Endometrium (tissue), 2 donors: ENCODE measurements at regions not wholly inside any gene's neighbourhood (a gene's known extent, or its start where the extent isn't known, plus 50 kb on each side); places are given as distances from the start of the nearest gene placed in this dataset.
"Not testable (repeated sequence)": the region's sequence is repeated elsewhere in the genome, so short reads cannot be mapped to it uniquely, and the experiment has no call there.

ENCODE experiments used
- FAIRE-seq: peaks from 2 replicates; lab custom pipeline; 2012; peaks lifted over from hg19 to GRCh38; lab: Jason Lieb, UNC
- donor health status: control.
- donor health status: control.

- FAIRE-seq = no peak
These were observed 323.7 kb upstream of the FAM78B start for GRCh38 chr1:166490437-166490991.

DNA sequence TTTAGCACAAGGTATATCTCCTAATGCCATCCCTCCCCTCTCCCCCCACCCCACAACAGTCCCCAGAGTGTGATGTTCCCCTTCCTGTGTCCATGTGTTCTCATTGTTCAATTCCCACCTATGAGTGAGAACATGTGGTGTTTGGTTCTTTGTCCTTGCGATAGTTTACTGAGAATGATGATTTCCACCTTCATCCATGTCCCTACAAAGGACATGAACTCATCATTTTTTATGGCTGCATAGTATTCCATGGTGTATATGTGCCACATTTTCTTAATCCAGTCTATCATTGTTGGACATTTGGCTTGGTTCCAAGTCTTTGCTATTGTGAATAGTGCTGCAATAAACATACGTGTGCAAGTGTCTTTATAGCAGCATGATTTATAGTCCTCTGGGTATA lies 327.0 kb upstream of the FAM78B start:
- not testable (repeated sequence) for FAIRE-seq

DNA sequence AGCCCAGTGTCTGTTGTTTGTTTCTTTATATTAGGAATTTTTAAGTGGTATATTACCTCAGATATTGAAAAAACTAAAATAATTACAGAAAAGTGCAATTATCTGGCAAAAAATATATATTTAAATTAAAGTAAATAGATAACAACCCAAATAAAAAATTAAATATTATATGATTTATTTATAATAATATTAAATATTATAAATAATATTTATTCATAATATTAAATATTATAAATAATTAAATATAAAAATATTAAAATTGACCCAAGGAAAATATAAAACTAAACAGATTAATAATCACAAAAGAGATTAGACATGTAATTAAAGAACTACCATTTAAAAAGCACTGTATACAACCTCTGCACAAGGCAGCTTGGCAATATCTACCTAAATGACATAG lies 331.9 kb upstream of the POGK start:
- no peak for FAIRE-seq

DNA sequence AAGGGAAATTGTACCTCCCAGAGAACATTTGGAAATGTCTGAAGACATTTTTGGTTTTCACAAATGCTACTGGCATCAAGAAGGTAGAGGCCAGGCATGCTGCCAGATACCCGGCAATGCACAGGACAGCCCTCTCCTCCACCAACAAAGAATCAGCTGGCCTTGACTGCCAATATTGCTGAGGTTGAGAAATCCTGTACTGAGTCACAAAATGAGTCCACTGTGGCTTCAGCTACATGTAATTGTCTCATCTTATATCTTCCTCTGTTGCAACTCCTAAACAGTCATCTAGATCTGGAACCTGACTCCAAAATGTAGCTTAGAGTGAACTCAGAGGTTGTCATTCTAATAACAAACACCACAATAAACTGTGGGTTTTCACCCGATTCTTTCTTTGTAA lies 327.5 kb upstream of the POGK start:
- no peak for FAIRE-seq

DNA sequence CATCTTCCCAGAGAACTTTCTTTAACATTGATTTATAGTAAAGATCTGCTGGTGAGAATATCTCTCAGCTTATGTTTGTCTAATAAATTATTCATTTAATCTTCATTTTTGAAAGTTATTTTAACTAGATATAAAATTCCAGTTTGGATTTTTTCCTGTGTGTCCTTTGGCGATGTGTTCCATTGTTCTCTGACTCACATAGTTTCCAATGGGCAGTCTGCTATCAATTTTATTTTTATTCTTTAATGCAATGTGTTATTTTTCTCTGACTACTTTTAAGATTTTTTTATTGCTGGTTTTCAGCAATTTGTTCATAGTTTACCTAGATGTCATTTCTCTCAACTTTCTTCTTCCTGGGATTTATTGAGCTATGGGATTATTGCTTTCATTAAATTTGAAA lies 325.2 kb upstream of the POGK start:
- FAIRE-seq = no peak

DNA sequence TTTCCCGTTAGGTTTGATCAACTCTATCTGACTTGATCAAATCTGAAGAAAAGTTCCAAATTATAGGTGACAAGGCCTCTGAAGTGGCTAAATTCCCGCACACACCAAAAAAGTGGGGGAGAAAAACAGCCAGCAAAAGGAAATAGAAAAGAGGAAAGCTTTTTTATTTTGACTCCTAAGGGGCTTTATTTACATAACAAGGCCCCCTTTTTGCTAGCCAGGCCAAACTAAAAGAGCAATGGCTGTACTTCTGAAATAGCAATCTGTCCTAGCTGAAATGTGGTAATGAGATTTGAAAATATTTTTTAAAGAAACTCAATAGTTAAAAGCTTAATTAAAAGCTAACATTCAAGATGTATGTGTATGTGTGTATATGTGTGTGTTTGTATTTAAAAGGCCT lies 311.5 kb upstream of the POGK start:
- FAIRE-seq = no peak

DNA sequence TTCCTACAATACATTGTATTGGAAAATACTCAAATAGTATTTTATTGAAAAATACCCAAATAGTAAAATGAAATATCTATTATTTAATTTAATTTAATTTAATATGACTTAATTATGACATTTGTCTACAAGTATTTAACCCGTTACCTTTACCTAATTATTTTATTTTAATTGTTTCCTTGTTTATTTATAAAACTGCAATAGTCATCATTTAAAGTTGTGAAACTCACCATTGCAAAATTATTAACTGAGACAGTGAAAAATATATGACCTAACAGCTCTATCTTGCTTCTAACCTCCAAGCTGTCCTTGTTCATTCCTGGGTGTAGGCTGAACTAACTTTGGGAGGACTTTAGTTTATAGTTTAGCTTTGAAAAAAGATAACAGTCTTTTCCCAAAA lies 300.6 kb upstream of the POGK start:
- FAIRE-seq = peak; percentile 94

DNA sequence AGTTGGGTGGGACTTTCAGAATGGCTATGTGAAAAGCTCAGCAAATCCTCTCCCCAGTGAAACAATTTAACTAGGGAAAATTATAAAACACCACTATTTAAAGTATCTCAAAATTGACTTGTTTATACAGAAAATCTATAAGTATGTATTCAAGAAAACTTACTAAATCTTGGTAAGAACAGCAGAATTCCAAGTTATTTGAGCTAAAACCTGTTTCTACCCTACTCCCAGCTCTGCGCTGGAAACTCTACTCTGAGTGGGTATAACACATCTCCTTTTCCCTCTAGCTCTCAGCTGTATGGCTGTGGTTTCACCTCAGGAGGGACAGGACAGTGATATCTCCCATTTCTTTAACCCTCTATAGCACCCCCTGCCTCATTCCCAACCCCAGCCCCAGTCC lies 295.2 kb upstream of the POGK start:
- no peak for FAIRE-seq

GRCh38 chr1:166544561-166544960 lies 294.7 kb upstream of the POGK start:
- FAIRE-seq = no peak

- FAIRE-seq = no peak
These were observed 286.6 kb upstream of the POGK start for GRCh38 chr1:166552706-166553105.

DNA sequence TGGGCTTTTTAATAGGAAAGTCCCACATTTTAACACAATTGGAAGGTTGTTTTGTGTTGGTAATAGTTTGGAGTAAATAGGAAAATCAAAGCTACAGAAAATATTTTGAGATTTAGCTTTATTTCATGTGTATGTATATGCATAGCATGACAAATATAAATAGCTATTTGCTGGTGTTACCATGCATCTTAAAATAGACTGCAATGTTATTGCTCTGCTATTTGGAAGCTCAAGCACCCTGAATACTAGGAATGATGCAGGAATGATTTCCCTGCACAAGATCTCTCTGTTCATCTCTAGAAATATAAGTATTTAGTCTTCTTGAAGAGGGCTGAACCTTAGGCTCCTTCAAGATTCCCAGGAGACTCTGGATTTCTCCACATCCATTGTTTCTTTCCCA lies 268.3 kb upstream of the POGK start:
- FAIRE-seq = no peak

- FAIRE-seq = no peak
These were observed 266.1 kb upstream of the POGK start for GRCh38 chr1:166573199-166573598.

- no peak for FAIRE-seq
These were observed 259.4 kb upstream of the POGK start for GRCh38 chr1:166579557-166580501.

GRCh38 chr1:166588741-166589140 lies 250.5 kb upstream of the POGK start:
- no peak for FAIRE-seq

DNA sequence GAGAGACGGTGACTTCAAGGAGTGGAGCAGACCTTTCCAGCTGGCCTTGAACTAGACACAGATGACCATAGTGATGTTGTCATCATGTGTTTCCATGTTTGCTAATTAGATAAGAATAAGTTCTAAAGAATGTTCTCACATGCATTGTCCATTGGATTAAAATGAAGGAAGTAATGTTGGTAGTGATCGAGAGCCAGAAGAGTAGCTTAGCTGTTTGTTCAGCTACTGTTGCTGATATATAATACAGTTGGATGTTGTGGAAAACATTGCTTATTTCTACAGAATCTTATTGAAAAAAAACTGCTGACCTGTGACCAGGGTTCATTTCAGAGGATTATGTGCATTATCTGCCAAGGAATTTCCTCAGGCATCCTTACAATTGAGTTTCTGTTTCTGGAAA lies 249.1 kb upstream of the POGK start:
- no peak for FAIRE-seq

GRCh38 chr1:166594646-166595045 lies 244.6 kb upstream of the POGK start:
- no peak for FAIRE-seq

GRCh38 chr1:166597516-166597915 lies 241.8 kb upstream of the POGK start:
- no peak for FAIRE-seq

DNA sequence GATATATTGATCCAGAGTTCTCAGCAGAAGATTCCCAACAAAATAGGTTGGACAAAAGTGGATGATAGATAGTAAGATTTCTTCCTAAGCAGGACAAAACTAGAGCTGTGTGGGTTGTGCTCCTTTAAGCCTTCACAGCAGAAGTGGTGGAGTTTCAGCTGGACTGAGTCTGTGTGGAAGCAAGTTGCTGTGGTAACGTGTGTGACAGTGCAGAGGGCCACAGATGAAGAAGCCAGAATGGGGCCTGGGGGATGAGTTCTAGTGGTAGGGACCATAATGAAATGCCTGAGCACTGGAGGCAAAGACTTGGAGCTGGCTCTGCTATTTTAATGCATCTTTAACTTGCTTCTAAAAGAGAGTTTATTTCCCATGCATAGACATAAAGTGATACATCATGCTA lies 238.7 kb upstream of the POGK start:
- no peak for FAIRE-seq

GRCh38 chr1:166601650-166602278 lies 237.5 kb upstream of the POGK start:
- FAIRE-seq = no peak

GRCh38 chr1:166602801-166603200 lies 236.5 kb upstream of the POGK start:
- FAIRE-seq = peak; percentile 35

DNA sequence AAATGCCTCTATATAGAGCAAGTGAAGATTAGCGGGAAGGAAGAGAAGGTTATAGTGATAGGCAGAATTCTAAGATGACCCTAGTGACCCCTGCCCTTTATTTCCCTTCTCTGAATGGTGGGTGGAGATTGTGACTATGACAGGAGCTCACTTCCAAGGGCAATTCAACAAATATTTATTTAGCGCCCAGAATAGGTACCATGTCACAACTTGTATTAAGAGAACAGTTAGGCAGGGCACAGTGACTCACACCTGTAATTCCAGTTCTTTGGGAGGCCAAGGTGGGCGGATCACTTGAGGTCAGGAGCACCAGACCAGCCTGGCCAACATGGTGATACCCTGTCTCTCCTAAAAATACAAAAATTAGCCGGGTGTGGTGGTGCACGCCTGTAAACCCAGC lies 236.0 kb upstream of the POGK start:
- FAIRE-seq = no peak

GRCh38 chr1:166605137-166605536 lies 234.1 kb upstream of the POGK start:
- FAIRE-seq = no peak

DNA sequence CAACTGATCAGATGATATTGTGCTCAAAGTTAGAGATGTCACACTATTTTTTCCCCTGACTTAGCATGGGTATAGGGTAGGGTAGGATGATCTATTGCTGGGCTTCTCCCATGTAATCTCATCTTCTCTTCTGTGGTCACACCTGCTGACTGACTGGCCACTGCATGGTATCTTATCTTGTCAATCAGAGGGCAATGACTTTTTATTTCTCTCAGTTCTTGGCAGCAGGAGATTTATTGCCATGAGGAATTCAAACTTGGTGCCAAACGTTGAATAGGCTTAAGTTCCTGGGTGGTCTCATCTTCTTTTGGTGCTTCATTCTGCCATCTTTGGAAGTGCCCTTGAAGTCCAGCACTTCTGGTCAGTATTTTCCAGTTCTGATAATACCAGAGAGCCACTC lies 226.4 kb upstream of the POGK start:
- no peak for FAIRE-seq
